ENCODE measurements at regions not wholly inside any gene's neighbourhood (a gene's known extent, or its start where the extent isn't known, plus 50 kb on each side); places are given as distances from the start of the nearest gene placed in this dataset.

GRCh38 chr4:170339522-170339921 lies 249.8 kb upstream of the AADAT start (continued):
- no peak for TF ChIP-seq ETS1 (IDR thresholded peaks at IDR 0.05)
- TF ChIP-seq STAT1 (IDR thresholded peaks at IDR 0.05; ENCODE audit: unreplicated experiment), result no peak
- no peak for TF ChIP-seq NANOG (IDR thresholded peaks at IDR 0.05; ENCODE audit: borderline replicate concordance)
- TF ChIP-seq CTCF (conservative IDR thresholded peaks at IDR 0.05; ENCODE audit: low read depth in 2 of 2), result no peak
- TF ChIP-seq EZH2 (IDR thresholded peaks at IDR 0.05; ENCODE audit: low read depth, unreplicated experiment), result no peak
- no peak for TF ChIP-seq JUNB (IDR thresholded peaks at IDR 0.05; ENCODE audit: unreplicated experiment)
- no peak for TF ChIP-seq ZNF331 (CRISPR knock-in tag; IDR thresholded peaks at IDR 0.05; ENCODE audit: low read depth)
- no peak for TF ChIP-seq REST (IDR thresholded peaks at IDR 0.05; ENCODE audit: unreplicated experiment)

- ATAC-seq (no peak), DNase-seq (ENCODE audit: low spot score) (no peak)
- H3K79me2 ChIP-seq (replicated peaks; ENCODE audit: insufficient read depth), result no peaks in the 10 kb centered on the region
- Mint-ChIP-seq H3K4me1 (peaks cover 3% of the 10 kb centered on the region; the same call in 2 of the 3 replicates), H3K9me3 (peaks cover 28% of the 10 kb centered on the region), H3K36me3 (ENCODE audit: low read depth) (peaks cover 23% of the 10 kb centered on the region; the same call in 2 of the 3 replicates), H3K4me3 (no peak overlapping the region), H3K27me3 (ENCODE audit: insufficient read depth, low read depth, poor library complexity) (no peaks in the 10 kb centered on the region), H3K27ac (no peak overlapping the region)
- no peaks in the 10 kb centered on the region for H3F3A ChIP-seq (replicated peaks; ENCODE audit: low read depth)
- no peaks in the 10 kb centered on the region for H4K20me1 ChIP-seq (replicated peaks; ENCODE audit: insufficient read depth)
- no peak overlapping the region for H3K4me3 ChIP-seq
- no peaks in the 10 kb centered on the region for H3K4me1 ChIP-seq (ENCODE audit: insufficient read depth)
- H3K27me3 ChIP-seq (ENCODE audit: insufficient read depth), result no peaks in the 10 kb centered on the region
- 0 out of 2 replicates have a peak, but pooled peaks cover 5% of the 10 kb centered on the region for H3K36me3 ChIP-seq (ENCODE audit: insufficient read depth)
- no peak overlapping the region for H3K4me2 ChIP-seq
- no peak overlapping the region for H3K27ac ChIP-seq (ENCODE audit: low read depth)
- no peak overlapping the region for H2AFZ ChIP-seq
- H3K9me2 ChIP-seq (ENCODE audit: insufficient read depth), result no peaks in the 10 kb centered on the region
- no peak for TF ChIP-seq ZNF331 (CRISPR knock-in tag; IDR thresholded peaks at IDR 0.05; ENCODE audit: low read depth)
- no peak for TF ChIP-seq NANOG (IDR thresholded peaks at IDR 0.05; ENCODE audit: borderline replicate concordance)
- no peak for TF ChIP-seq ZNF462 (CRISPR knock-in tag; IDR thresholded peaks at IDR 0.05)
- no peak for TF ChIP-seq POLR2AphosphoS5 (IDR thresholded peaks at IDR 0.05; ENCODE audit: low read depth)
- TF ChIP-seq STAT1 (IDR thresholded peaks at IDR 0.05; ENCODE audit: unreplicated experiment), result no peak
- no peak for TF ChIP-seq EZH2phosphoT487 (IDR thresholded peaks at IDR 0.05; ENCODE audit: unreplicated experiment)
- no peak for TF ChIP-seq EZH2 (IDR thresholded peaks at IDR 0.05; ENCODE audit: low read depth, unreplicated experiment)
These were observed 246.6 kb upstream of the AADAT start for GRCh38 chr4:170336238-170336775.

Data from GM23338 (cell line).